Peyer's patch (tissue), 4 donors: ENCODE measurements at regions not wholly inside any gene's neighbourhood (a gene's known extent, or its start where the extent isn't known, plus 50 kb on each side); places are given as distances from the start of the nearest gene placed in this dataset.

Experiments used
- DNase-seq, 3 donors: peaks; one replicate each; pipeline ENCODE4 v3.0.0-alpha.2; 2017 to 2019
- H3K27ac ChIP-seq, 4 donors: fragments of 200-600 bp; sonication (generic); one replicate each; pipeline ENCODE4 v1.5.1; 2016 to 2019
- H3K27me3 ChIP-seq, 2 donors: fragments of 200-600 bp; sonication (generic); one replicate each; pipeline ENCODE4 v1.5.1; 2019
- H3K36me3 ChIP-seq, 3 donors: fragments of 200-600 bp; sonication (generic); one replicate each; pipeline ENCODE4 v1.5.1; 2016 to 2019
- H3K4me1 ChIP-seq, 4 donors: fragments of 200-600 bp; sonication (generic); one replicate each; pipeline ENCODE4 v1.5.1; 2016 to 2019
- H3K4me3 ChIP-seq, 4 donors: fragments of 200-600 bp; sonication (generic); 1 replicate in 3 of 4; 2 replicates in 1 of 4; pipeline ENCODE4 v1.5.1; 2016 to 2019; ENCODE audit warnings: mild to moderate bottlenecking in 1 of 4
- H3K9me3 ChIP-seq, 4 donors: fragments of 200-600 bp; sonication (generic); one replicate each; pipeline ENCODE4 v1.5.1; 2016 to 2019; ENCODE audit warnings: mild to moderate bottlenecking in 1 of 4
- CTCF ChIP-seq, 6 experiments: fragments of 450-650 bp in 4 of 6; fragments of 200-600 bp in 2 of 6; sonication (generic) in 1 of 6; IDR thresholded peaks; one replicate each; pipeline ENCODE4 v1.5.1; 2017 to 2019; ENCODE audit warnings: antibody characterized with exemption in 6 of 6, mild to moderate bottlenecking in 3 of 6, moderate library complexity in 1 of 6
- POLR2A ChIP-seq, 2 donors: fragments of 450-650 bp; IDR thresholded peaks; one replicate each; pipeline ENCODE4 v1.5.1; 2017; ENCODE audit warnings: antibody characterized with exemption in 2 of 2, mild to moderate bottlenecking in 2 of 2, moderate library complexity in 2 of 2

- Histone ChIP-seq H3K9me3 (no peaks in the 10 kb centered on the region), H3K27ac (no peak overlapping the region), H3K4me1 (peaks cover 0 to 8% (median under 1%) of the 10 kb centered on the region in 4 donors), H3K36me3 (no peaks in the 10 kb centered on the region), H3K4me3 (no peak overlapping the region), H3K27me3 (no peaks in the 10 kb centered on the region)
- TF ChIP-seq CTCF (IDR thresholded peaks at IDR 0.05) (no peak), POLR2A (IDR thresholded peaks at IDR 0.05) (no peak)
- DNase-seq = no peak
Measured at GRCh38 chr7:21361413-21362125, 66.3 kb upstream of the SP4 start.

- no peak overlapping the region for H3K4me3 ChIP-seq
- no peak for DNase-seq
Measured at GRCh38 chr7:21364801-21365271, 63.0 kb upstream of the SP4 start.

GRCh38 chr7:21365866-21366624, 61.8 kb upstream of the SP4 start:
- DNase-seq = no peak
- no peak for TF ChIP-seq CTCF (IDR thresholded peaks at IDR 0.05)

More at GRCh38 chr7:21364801-21365271, 63.0 kb upstream of the SP4 start:
- Histone ChIP-seq H3K36me3 (no peaks in the 10 kb centered on the region), H3K27me3 (no peaks in the 10 kb centered on the region), H3K9me3 (no peaks in the 10 kb centered on the region), H3K4me1 (peaks cover 0 to 12% (median 2%) of the 10 kb centered on the region in 4 donors), H3K27ac (no peak overlapping the region)
- TF ChIP-seq POLR2A (IDR thresholded peaks at IDR 0.05) = no peak
- no peak for TF ChIP-seq CTCF (IDR thresholded peaks at IDR 0.05)

GRCh38 chr7:21367081-21367480, 60.8 kb upstream of the SP4 start:
- H3K4me1 ChIP-seq = peaks cover 0 to 12% (median 2%) of the 10 kb centered on the region in 4 donors
- no peak for DNase-seq
- H3K4me3 ChIP-seq = no peak overlapping the region
- H3K27ac ChIP-seq = no peak overlapping the region
- H3K27me3 ChIP-seq = no peaks in the 10 kb centered on the region
- no peaks in the 10 kb centered on the region for H3K36me3 ChIP-seq
- TF ChIP-seq POLR2A (IDR thresholded peaks at IDR 0.05) (no peak), CTCF (IDR thresholded peaks at IDR 0.05) (no peak)
- no peaks in the 10 kb centered on the region for H3K9me3 ChIP-seq

More at GRCh38 chr7:21365866-21366624, 61.8 kb upstream of the SP4 start:
- Histone ChIP-seq H3K4me3 (no peak overlapping the region), H3K36me3 (no peaks in the 10 kb centered on the region), H3K4me1 (peaks cover 0 to 12% (median 2%) of the 10 kb centered on the region in 4 donors), H3K9me3 (no peaks in the 10 kb centered on the region), H3K27me3 (no peaks in the 10 kb centered on the region), H3K27ac (peak overlapping the region in 1 of 4 donors; percentile 5)

- H3K4me1 ChIP-seq = peaks cover 0 to 12% (median 2%) of the 10 kb centered on the region in 4 donors
- no peak overlapping the region for H3K4me3 ChIP-seq
- H3K27ac ChIP-seq = no peak overlapping the region
- DNase-seq = no peak
- H3K36me3 ChIP-seq = no peaks in the 10 kb centered on the region
- no peaks in the 10 kb centered on the region for H3K9me3 ChIP-seq
- TF ChIP-seq POLR2A (IDR thresholded peaks at IDR 0.05) (no peak), CTCF (IDR thresholded peaks at IDR 0.05) (no peak)
- no peaks in the 10 kb centered on the region for H3K27me3 ChIP-seq
Measured at GRCh38 chr7:21367537-21367936, 60.3 kb upstream of the SP4 start.
